Lower leg skin (tissue), 3 donors: ENCODE measurements at regions not wholly inside any gene's neighbourhood (a gene's known extent, or its start where the extent isn't known, plus 50 kb on each side); places are given as distances from the start of the nearest gene placed in this dataset.

Experiments used
- CTCF ChIP-seq, 3 donors: fragments of 450-650 bp; IDR thresholded peaks; one replicate each; pipeline ENCODE4 v1.5.1; 2016; ENCODE audit warnings: antibody characterized with exemption in 3 of 3, mild to moderate bottlenecking in 3 of 3, moderate library complexity in 2 of 3
- POLR2A ChIP-seq, 2 donors: fragments of 450-650 bp; IDR thresholded peaks; one replicate each; pipeline ENCODE4 v1.6.1; 2016 to 2017; ENCODE audit warnings: antibody characterized with exemption in 2 of 2, mild to moderate bottlenecking in 1 of 2, moderate library complexity in 1 of 2

GRCh38 chr4:14669371-14669770 is 332.9 kb upstream of the CPEB2 start:
- TF ChIP-seq CTCF (IDR thresholded peaks at IDR 0.05) (no peak), POLR2A (IDR thresholded peaks at IDR 0.05) (no peak)
